ENCODE measurements at regions not wholly inside any gene's neighbourhood (a gene's known extent, or its start where the extent isn't known, plus 50 kb on each side); places are given as distances from the start of the nearest gene placed in this dataset.
A peak's percentile ranks its signal among the peaks of the same experiment; 100 is the strongest.

DNA sequence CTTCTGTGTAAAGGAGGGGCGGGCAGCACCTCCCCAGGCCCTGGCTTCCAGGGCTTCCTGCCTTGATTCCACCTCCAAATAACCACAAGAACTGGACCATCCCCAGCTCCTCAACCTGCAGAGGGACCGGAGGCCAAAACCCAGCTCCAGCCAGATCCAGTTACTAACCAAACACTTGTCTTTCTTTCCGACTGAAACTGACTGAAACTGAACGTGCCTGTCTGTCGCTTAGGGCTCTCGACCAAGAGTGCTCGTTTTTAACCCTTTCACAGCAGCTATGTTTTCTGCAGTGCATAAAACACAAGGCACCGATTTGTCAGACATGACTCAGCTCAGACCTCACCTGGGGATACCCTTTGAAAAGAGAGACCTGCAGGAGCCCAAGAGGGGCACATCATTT is 249.9 kb upstream of the SIX2 start (continued):
- no peak for TF ChIP-seq ZFP30 (CRISPR knock-in tag; IDR thresholded peaks at IDR 0.05)
- no peak for TF ChIP-seq ARNTL (CRISPR knock-in tag; IDR thresholded peaks at IDR 0.05; ENCODE audit: borderline replicate concordance, low read depth)
- TF ChIP-seq GLIS3 (CRISPR knock-in tag; IDR thresholded peaks at IDR 0.05): no peak
- TF ChIP-seq, protein P1, sequence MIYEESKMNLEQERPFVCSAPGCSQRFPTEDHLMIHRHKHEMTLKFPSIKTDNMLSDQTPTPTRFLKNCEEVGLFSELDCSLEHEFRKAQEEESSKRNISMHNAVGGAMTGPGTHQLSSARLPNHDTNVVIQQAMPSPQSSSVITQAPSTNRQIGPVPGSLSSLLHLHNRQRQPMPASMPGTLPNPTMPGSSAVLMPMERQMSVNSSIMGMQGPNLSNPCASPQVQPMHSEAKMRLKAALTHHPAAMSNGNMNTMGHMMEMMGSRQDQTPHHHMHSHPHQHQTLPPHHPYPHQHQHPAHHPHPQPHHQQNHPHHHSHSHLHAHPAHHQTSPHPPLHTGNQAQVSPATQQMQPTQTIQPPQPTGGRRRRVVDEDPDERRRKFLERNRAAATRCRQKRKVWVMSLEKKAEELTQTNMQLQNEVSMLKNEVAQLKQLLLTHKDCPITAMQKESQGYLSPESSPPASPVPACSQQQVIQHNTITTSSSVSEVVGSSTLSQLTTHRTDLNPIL (CRISPR knock-in tag; IDR thresholded peaks at IDR 0.05; ENCODE audit: low read depth): no peak
- TF ChIP-seq BACH2 (CRISPR knock-in tag; IDR thresholded peaks at IDR 0.05; ENCODE audit: borderline replicate concordance): no peak
- TF ChIP-seq TCF4 (CRISPR knock-in tag; IDR thresholded peaks at IDR 0.05; ENCODE audit: borderline replicate concordance): no peak
- no peak for TF ChIP-seq ZFP3 (CRISPR knock-in tag; IDR thresholded peaks at IDR 0.05)
- no peak for TF ChIP-seq ESRRG (CRISPR knock-in tag; IDR thresholded peaks at IDR 0.05)
- no peak for TF ChIP-seq ZNF70 (CRISPR knock-in tag; IDR thresholded peaks at IDR 0.05)
- TF ChIP-seq ISL1 (CRISPR knock-in tag; IDR thresholded peaks at IDR 0.05): no peak
- no peak for TF ChIP-seq ZNF565 (CRISPR knock-in tag; conservative IDR thresholded peaks at IDR 0.05; ENCODE audit: low read depth)
- no peak for TF ChIP-seq OSR1 (CRISPR knock-in tag; IDR thresholded peaks at IDR 0.05)
- TF ChIP-seq CSDC2 (CRISPR knock-in tag; IDR thresholded peaks at IDR 0.05): no peak

DNA sequence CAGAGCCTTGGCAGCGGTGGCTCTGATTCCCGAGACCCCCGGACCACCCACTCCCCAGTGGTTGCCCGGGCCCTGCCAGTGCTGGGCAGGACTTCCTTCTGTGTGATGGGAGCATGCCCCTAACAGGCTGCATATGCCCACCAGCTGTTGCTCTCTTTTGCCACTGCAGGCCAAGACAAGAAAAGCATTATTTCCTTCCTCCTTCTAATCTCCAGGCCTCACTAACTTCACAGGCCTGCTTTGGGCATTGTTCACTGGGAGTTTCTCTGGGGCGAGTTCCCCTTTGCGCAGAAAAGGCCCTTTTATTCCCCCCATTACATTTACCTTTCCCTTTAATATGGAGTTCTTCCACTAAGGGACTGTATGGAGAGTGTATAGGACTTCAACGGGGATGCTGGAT is 249.1 kb upstream of the SIX2 start:
- no peak for ATAC-seq
- TF ChIP-seq CSDC2 (CRISPR knock-in tag; IDR thresholded peaks at IDR 0.05) (no peak), RARB (CRISPR knock-in tag; IDR thresholded peaks at IDR 0.05) (no peak), ZFP30 (CRISPR knock-in tag; IDR thresholded peaks at IDR 0.05) (no peak), ARNTL (CRISPR knock-in tag; IDR thresholded peaks at IDR 0.05; ENCODE audit: borderline replicate concordance, low read depth) (no peak), ZNF565 (CRISPR knock-in tag; conservative IDR thresholded peaks at IDR 0.05; ENCODE audit: low read depth) (no peak), ESRRG (CRISPR knock-in tag; IDR thresholded peaks at IDR 0.05) (no peak)
- TF ChIP-seq, protein P2, sequence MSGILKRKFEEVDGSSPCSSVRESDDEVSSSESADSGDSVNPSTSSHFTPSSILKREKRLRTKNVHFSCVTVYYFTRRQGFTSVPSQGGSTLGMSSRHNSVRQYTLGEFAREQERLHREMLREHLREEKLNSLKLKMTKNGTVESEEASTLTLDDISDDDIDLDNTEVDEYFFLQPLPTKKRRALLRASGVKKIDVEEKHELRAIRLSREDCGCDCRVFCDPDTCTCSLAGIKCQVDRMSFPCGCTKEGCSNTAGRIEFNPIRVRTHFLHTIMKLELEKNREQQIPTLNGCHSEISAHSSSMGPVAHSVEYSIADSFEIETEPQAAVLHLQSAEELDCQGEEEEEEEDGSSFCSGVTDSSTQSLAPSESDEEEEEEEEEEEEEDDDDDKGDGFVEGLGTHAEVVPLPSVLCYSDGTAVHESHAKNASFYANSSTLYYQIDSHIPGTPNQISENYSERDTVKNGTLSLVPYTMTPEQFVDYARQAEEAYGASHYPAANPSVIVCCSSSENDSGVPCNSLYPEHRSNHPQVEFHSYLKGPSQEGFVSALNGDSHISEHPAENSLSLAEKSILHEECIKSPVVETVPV (CRISPR knock-in tag; IDR thresholded peaks at IDR 0.05): no peak
- TF ChIP-seq, protein P3, sequence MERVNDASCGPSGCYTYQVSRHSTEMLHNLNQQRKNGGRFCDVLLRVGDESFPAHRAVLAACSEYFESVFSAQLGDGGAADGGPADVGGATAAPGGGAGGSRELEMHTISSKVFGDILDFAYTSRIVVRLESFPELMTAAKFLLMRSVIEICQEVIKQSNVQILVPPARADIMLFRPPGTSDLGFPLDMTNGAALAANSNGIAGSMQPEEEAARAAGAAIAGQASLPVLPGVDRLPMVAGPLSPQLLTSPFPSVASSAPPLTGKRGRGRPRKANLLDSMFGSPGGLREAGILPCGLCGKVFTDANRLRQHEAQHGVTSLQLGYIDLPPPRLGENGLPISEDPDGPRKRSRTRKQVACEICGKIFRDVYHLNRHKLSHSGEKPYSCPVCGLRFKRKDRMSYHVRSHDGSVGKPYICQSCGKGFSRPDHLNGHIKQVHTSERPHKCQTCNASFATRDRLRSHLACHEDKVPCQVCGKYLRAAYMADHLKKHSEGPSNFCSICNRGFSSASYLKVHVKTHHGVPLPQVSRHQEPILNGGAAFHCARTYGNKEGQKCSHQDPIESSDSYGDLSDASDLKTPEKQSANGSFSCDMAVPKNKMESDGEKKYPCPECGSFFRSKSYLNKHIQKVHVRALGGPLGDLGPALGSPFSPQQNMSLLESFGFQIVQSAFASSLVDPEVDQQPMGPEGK (CRISPR knock-in tag; IDR thresholded peaks at IDR 0.05; ENCODE audit: borderline replicate concordance): no peak

DNA sequence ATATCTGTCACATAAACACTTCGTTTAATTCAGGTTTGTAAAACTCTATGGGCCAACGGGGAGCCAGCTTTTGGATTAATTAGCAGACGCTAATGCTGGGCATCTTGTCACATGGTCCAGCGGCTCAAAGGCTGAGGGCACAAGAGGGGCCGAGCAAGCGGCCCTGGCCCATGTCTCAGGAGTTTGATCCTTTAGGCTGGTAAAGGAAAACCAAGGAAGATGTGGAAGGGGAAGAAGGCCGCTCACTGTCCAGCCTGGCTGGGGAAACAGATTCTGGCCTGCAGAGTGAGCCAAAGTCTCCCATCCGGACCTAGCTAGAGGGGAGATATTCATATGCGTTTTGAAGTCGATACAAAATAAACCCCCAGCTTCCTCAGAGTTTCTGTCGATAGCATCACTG is 248.6 kb upstream of the SIX2 start:
- TF ChIP-seq, protein P2 (CRISPR knock-in tag; IDR thresholded peaks at IDR 0.05): no peak
- no peak for TF ChIP-seq ESRRG (CRISPR knock-in tag; IDR thresholded peaks at IDR 0.05)
- no peak for TF ChIP-seq ZC3H10 (CRISPR knock-in tag; IDR thresholded peaks at IDR 0.05)
- ATAC-seq: no peak

DNA sequence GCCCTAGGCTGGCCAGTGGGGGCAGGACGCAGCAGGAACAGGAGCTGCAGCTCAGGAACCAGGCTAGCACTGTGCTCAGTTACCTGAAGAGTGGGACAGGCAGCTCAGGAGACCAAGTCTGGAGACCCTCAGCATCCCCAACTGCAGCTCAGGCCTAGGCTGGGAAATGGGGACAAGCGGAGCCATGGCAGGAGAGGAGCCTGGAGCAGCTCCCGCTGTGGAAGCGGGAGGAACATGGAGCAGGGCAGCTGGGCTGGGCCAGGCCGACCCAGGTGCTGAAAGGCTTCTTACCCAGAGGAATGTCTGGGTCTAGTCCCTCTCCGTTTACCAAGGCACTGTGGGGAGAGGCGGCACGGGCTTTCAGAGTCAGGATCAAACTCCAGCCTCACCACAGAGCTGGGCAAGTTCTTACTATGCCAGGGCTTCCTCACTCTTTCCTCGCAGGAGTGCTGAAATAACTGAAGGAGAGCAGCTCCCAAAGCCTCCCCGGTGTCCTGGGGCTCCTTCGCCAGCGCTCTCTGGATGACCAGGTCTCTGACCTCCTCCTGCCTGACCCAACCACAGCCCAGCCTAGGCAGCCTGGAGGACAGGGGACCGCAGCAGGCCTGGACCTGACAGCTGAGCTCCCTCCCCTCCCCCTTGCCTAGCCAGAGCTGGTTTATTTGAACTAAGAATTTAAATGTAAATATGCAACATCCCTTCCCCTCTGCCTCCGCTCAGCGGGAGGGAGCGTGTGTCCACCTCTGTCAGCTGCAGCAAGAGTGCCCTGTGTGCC is 247.8 kb upstream of the SIX2 start:
- peak; percentile 21; the same call in 1 of the 3 replicates for ATAC-seq

More for the DNA sequence above, 247.8 kb upstream of the SIX2 start:
- TF ChIP-seq ISL1 (CRISPR knock-in tag; IDR thresholded peaks at IDR 0.05): no peak
- TF ChIP-seq, protein P4, sequence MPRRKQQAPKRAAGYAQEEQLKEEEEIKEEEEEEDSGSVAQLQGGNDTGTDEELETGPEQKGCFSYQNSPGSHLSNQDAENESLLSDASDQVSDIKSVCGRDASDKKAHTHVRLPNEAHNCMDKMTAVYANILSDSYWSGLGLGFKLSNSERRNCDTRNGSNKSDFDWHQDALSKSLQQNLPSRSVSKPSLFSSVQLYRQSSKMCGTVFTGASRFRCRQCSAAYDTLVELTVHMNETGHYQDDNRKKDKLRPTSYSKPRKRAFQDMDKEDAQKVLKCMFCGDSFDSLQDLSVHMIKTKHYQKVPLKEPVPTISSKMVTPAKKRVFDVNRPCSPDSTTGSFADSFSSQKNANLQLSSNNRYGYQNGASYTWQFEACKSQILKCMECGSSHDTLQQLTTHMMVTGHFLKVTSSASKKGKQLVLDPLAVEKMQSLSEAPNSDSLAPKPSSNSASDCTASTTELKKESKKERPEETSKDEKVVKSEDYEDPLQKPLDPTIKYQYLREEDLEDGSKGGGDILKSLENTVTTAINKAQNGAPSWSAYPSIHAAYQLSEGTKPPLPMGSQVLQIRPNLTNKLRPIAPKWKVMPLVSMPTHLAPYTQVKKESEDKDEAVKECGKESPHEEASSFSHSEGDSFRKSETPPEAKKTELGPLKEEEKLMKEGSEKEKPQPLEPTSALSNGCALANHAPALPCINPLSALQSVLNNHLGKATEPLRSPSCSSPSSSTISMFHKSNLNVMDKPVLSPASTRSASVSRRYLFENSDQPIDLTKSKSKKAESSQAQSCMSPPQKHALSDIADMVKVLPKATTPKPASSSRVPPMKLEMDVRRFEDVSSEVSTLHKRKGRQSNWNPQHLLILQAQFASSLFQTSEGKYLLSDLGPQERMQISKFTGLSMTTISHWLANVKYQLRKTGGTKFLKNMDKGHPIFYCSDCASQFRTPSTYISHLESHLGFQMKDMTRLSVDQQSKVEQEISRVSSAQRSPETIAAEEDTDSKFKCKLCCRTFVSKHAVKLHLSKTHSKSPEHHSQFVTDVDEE (CRISPR knock-in tag; IDR thresholded peaks at IDR 0.05): no peak
- TF ChIP-seq, protein P1 (CRISPR knock-in tag; IDR thresholded peaks at IDR 0.05; ENCODE audit: low read depth): no peak
- no peak for TF ChIP-seq CSDC2 (CRISPR knock-in tag; IDR thresholded peaks at IDR 0.05)
- TF ChIP-seq ZC3H10 (CRISPR knock-in tag; IDR thresholded peaks at IDR 0.05): no peak
- TF ChIP-seq PPARA (CRISPR knock-in tag; IDR thresholded peaks at IDR 0.05; ENCODE audit: borderline replicate concordance): no peak
- TF ChIP-seq ARNTL (CRISPR knock-in tag; IDR thresholded peaks at IDR 0.05; ENCODE audit: borderline replicate concordance, low read depth): no peak
- TF ChIP-seq SNAI2 (CRISPR knock-in tag; IDR thresholded peaks at IDR 0.05): no peak
- TF ChIP-seq, protein P2 (CRISPR knock-in tag; IDR thresholded peaks at IDR 0.05): no peak
- TF ChIP-seq ZNF70 (CRISPR knock-in tag; IDR thresholded peaks at IDR 0.05): no peak
- TF ChIP-seq RARB (CRISPR knock-in tag; IDR thresholded peaks at IDR 0.05): no peak
- TF ChIP-seq ESRRG (CRISPR knock-in tag; IDR thresholded peaks at IDR 0.05): no peak
